ENCODE measurements at regions not wholly inside any gene's neighbourhood (a gene's known extent, or its start where the extent isn't known, plus 50 kb on each side); places are given as distances from the start of the nearest gene placed in this dataset.

- intact Hi-C loops (cut with DNase I), result no loop called here
- DNase-seq, result no peak
Measured at GRCh38 chr7:3217166-3217565, 83.9 kb upstream of the SDK1 start.

GRCh38 chr7:3218411-3219225 lies 82.4 kb upstream of the SDK1 start:
- intact Hi-C loops (cut with DNase I), result no loop called here
- DNase-seq, result no peak

- intact Hi-C loops (cut with DNase I), result no loop called here
Measured at GRCh38 chr7:3229904-3230470, 71.1 kb upstream of the SDK1 start.

GRCh38 chr7:3230908-3231307 lies 70.1 kb upstream of the SDK1 start:
- intact Hi-C loops (cut with DNase I), result no loop called here
- DNase-seq, result peak in 1 of 10 donors; percentile 39

More at GRCh38 chr7:3229904-3230470, 71.1 kb upstream of the SDK1 start:
- peak in 1 of 10 donors; percentile 25 for DNase-seq

- peak in 1 of 10 donors; percentile 43 for DNase-seq
- intact Hi-C loops (cut with DNase I), result no loop called here
Measured at GRCh38 chr7:3232228-3232627, 68.8 kb upstream of the SDK1 start.

- DNase-seq, result peak in 1 of 10 donors; percentile 32
- intact Hi-C loops (cut with DNase I), result no loop called here
Measured at GRCh38 chr7:3233301-3233700, 67.8 kb upstream of the SDK1 start.

- intact Hi-C loops (cut with DNase I), result no loop called here
- peak in 1 of 10 donors; percentile 41 for DNase-seq
Measured at GRCh38 chr7:3234051-3234450, 67.0 kb upstream of the SDK1 start.

- intact Hi-C loops (cut with DNase I), result no loop called here
- no peak for DNase-seq
Measured at GRCh38 chr7:3234851-3235250, 66.2 kb upstream of the SDK1 start.

GRCh38 chr7:3235322-3235721 lies 65.7 kb upstream of the SDK1 start:
- DNase-seq, result no peak
- intact Hi-C loops (cut with DNase I), result no loop called here

- intact Hi-C loops (cut with DNase I), result no loop called here
- DNase-seq, result no peak
Measured at GRCh38 chr7:3236268-3236667, 64.8 kb upstream of the SDK1 start.

- intact Hi-C loops (cut with DNase I), result no loop called here
- DNase-seq, result peak in 1 of 10 donors; percentile 13
Measured at GRCh38 chr7:3238525-3239210, 62.4 kb upstream of the SDK1 start.

- peak in 6 of 10 donors; percentile 14 to 71 (median 18) for DNase-seq
- intact Hi-C loops (cut with DNase I), result no loop called here
Measured at GRCh38 chr7:3239291-3239691, 61.8 kb upstream of the SDK1 start.

GRCh38 chr7:3240826-3241430 lies 60.1 kb upstream of the SDK1 start:
- DNase-seq, result peak in 1 of 10 donors; percentile 84

GRCh38 chr7:3241686-3242258 lies 59.3 kb upstream of the SDK1 start:
- DNase-seq, result no peak
- intact Hi-C loops (cut with DNase I), result no loop called here

More at GRCh38 chr7:3240826-3241430, 60.1 kb upstream of the SDK1 start:
- intact Hi-C loops (cut with DNase I), result no loop called here

- intact Hi-C loops (cut with DNase I), result no loop called here
- DNase-seq, result no peak
Measured at GRCh38 chr7:3242398-3242972, 58.6 kb upstream of the SDK1 start.

GRCh38 chr7:3243256-3243655 lies 57.8 kb upstream of the SDK1 start:
- DNase-seq, result no peak
- intact Hi-C loops (cut with DNase I), result no loop called here

GRCh38 chr7:3243680-3244079 lies 57.4 kb upstream of the SDK1 start:
- intact Hi-C loops (cut with DNase I), result no loop called here
- no peak for DNase-seq

GRCh38 chr7:3244241-3244814 lies 56.7 kb upstream of the SDK1 start:
- intact Hi-C loops (cut with DNase I), result no loop called here
- DNase-seq, result no peak

GRCh38 chr7:3245077-3245476 lies 56.0 kb upstream of the SDK1 start:
- DNase-seq, result no peak
- intact Hi-C loops (cut with DNase I), result no loop called here

GRCh38 chr7:3245721-3246120 lies 55.3 kb upstream of the SDK1 start:
- intact Hi-C loops (cut with DNase I), result no loop called here
- DNase-seq, result no peak
